Colonic mucosa (tissue), 4 donors: ENCODE measurements at regions not wholly inside any gene's neighbourhood (a gene's known extent, or its start where the extent isn't known, plus 50 kb on each side); places are given as distances from the start of the nearest gene placed in this dataset.
"Not testable (repeated sequence)": the region's sequence is repeated elsewhere in the genome, so short reads cannot be mapped to it uniquely, and the experiment has no call there.

Experiments used
- DNase-seq: peaks from one replicate; pipeline ENCODE4 v3.0.0-alpha.2; 2020
- H3K27ac ChIP-seq: fragments of 200-600 bp; one replicate; pipeline ENCODE4 v1.8.0; 2021
- H3K27me3 ChIP-seq: fragments of 200-600 bp; one replicate; pipeline ENCODE4 v1.8.0; 2021
- H3K36me3 ChIP-seq: fragments of 200-600 bp; one replicate; pipeline ENCODE4 v1.8.0; 2021
- H3K4me1 ChIP-seq: fragments of 200-600 bp; one replicate; pipeline ENCODE4 v1.8.0; 2021; ENCODE audit warnings: mild to moderate bottlenecking
- H3K4me3 ChIP-seq: fragments of 200-600 bp; one replicate; pipeline ENCODE4 v1.8.0; 2021
- H3K9ac ChIP-seq, 2 donors: one replicate each; pipeline ENCODE4 v1.7.0; 2013; ENCODE audit warnings: control low read depth in 2 of 2, low read depth in 2 of 2, low read length in 2 of 2
- H3K9me3 ChIP-seq: fragments of 200-600 bp; one replicate; pipeline ENCODE4 v1.8.0; 2021
- CTCF ChIP-seq: fragments of 200-600 bp; IDR thresholded peaks from one replicate; pipeline ENCODE4 v1.8.0; 2022; ENCODE audit warnings: antibody characterized with exemption, mild to moderate bottlenecking
- intact Hi-C: fragments of 100-400 bp; cut with DNase I; formaldehyde crosslinking; loops from one replicate; pipeline ENCODE4 v1.14.1; 2022
- donor health status: healthy.
- donor health status: DM: no; HTN: no; CAD: no.
- donor health status: DM: no; HTN: no; CAD: no.

- Histone ChIP-seq H3K36me3 (no peaks in the 10 kb centered on the region), H3K27ac (no peak overlapping the region), H3K4me1 (no peaks in the 10 kb centered on the region), H3K4me3 (no peak overlapping the region), H3K27me3 (no peaks in the 10 kb centered on the region), H3K9me3 (no peaks in the 10 kb centered on the region), H3K9ac (peak overlapping the region in 1 of 2 donors; percentile 40)
- TF ChIP-seq CTCF: no peak
- DNase-seq: no peak
- intact Hi-C loops: no loop called here
Measured at GRCh38 chr1:185393815-185394214, 76.8 kb upstream of the IVNS1ABP start.

- intact Hi-C loops: no loop called here
Measured at GRCh38 chr1:185393205-185393604, 76.2 kb upstream of the IVNS1ABP start.

GRCh38 chr1:185388815-185389214 lies 71.8 kb upstream of the IVNS1ABP start:
- H3K9ac ChIP-seq: no peak overlapping the region
- no peaks in the 10 kb centered on the region for H3K27me3 ChIP-seq
- H3K36me3 ChIP-seq: no peaks in the 10 kb centered on the region
- no peak overlapping the region for H3K4me3 ChIP-seq
- intact Hi-C loops: no loop called here
- H3K27ac ChIP-seq: no peak overlapping the region
- no peaks in the 10 kb centered on the region for H3K4me1 ChIP-seq
- no peak for DNase-seq
- no peak for TF ChIP-seq CTCF
- no peaks in the 10 kb centered on the region for H3K9me3 ChIP-seq

More at GRCh38 chr1:185393205-185393604, 76.2 kb upstream of the IVNS1ABP start:
- H3K9ac ChIP-seq: peak overlapping the region in 1 of 2 donors; percentile 40
- no peak for TF ChIP-seq CTCF
- no peaks in the 10 kb centered on the region for H3K27me3 ChIP-seq
- DNase-seq: no peak
- no peak overlapping the region for H3K4me3 ChIP-seq
- no peaks in the 10 kb centered on the region for H3K9me3 ChIP-seq
- no peak overlapping the region for H3K27ac ChIP-seq
- H3K36me3 ChIP-seq: no peaks in the 10 kb centered on the region
- H3K4me1 ChIP-seq: no peaks in the 10 kb centered on the region

- Histone ChIP-seq H3K27me3 (no peaks in the 10 kb centered on the region), H3K9ac (no peak overlapping the region), H3K4me3 (no peak overlapping the region), H3K4me1 (no peaks in the 10 kb centered on the region), H3K9me3 (no peaks in the 10 kb centered on the region), H3K36me3 (no peaks in the 10 kb centered on the region), H3K27ac (no peak overlapping the region)
- intact Hi-C loops: no loop called here
- TF ChIP-seq CTCF: no peak
- DNase-seq: no peak
Measured at GRCh38 chr1:185388346-185388745, 71.3 kb upstream of the IVNS1ABP start.

- DNase-seq: no peak
- Histone ChIP-seq H3K27ac (no peak overlapping the region), H3K4me3 (no peak overlapping the region), H3K36me3 (no peaks in the 10 kb centered on the region), H3K9me3 (no peaks in the 10 kb centered on the region), H3K27me3 (no peaks in the 10 kb centered on the region), H3K9ac (no peak overlapping the region), H3K4me1 (no peaks in the 10 kb centered on the region)
- intact Hi-C loops: no loop called here
- TF ChIP-seq CTCF: no peak
Measured at GRCh38 chr1:185385991-185386390, 68.9 kb upstream of the IVNS1ABP start.

- H3K4me1 ChIP-seq, DNase-seq, H3K9me3 ChIP-seq, H3K27me3 ChIP-seq, H3K36me3 ChIP-seq, H3K9ac ChIP-seq, intact Hi-C loops, H3K4me3 ChIP-seq, H3K27ac ChIP-seq: not testable (repeated sequence)
Measured at GRCh38 chr1:185383805-185384204, 66.8 kb upstream of the IVNS1ABP start.
